SHP77 (cell line): ENCODE measurements at regions not wholly inside any gene's neighbourhood (a gene's known extent, or its start where the extent isn't known, plus 50 kb on each side); places are given as distances from the start of the nearest gene placed in this dataset.

ENCODE experiments used
- DNase-seq, 2 experiments: peaks; one replicate each; lab custom pipeline; 2025; lab: John Stamatoyannopoulos, UW

GRCh38 chr11:69393178-69393832, 88.2 kb upstream of the LINC01488 start:
- DNase-seq, result no peak

DNA sequence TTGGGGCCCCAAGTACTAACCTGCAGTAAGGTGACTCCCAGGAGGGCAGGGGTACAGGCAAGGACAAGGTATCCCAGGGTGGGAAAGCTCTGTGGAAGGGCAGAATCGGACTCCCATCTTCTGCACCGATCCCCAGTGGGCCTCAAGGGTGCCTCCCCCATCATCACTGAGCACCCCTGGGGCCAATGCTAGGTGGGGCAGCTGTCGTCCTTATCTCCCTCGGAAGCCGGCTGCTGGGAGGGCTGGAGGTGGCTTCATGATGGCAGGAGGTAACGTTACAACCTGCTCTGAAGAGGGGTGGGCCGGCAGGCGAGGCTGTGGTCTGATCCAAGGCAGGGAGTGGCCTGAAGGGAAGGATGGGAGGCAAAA, 87.6 kb upstream of the LINC01488 start:
- no peak for DNase-seq

DNA sequence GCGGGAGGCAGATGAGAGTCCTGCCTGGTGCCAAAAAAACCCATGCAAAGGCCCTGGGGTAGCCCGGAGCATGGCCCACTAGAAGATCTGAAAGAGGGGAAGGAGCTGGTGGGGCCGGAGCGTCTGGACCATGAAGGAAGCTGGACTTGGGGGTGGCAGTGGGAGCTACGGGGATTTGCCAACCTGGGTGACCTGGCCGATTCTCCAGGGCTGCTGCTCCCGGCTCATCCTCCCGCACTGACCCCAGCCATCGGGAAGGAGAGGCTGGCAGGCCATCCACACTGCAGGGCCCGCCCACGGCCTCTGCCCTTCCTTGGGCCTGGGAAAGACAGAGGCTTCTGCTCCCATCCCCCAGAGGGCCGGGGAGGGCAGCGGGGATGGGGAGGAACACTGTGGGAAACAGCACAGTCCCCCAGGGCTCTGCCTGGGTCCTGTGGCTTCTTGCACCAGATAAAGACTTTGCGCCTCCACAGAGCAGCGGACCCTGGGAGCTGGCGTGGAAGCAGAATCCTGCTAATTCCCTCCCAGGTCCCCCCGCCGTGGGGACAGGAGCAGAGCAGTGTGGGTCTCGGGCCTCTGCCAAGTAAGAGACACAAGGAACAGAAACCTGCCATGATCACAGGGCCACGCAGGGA, 87.1 kb upstream of the LINC01488 start:
- DNase-seq, result no peak

DNA sequence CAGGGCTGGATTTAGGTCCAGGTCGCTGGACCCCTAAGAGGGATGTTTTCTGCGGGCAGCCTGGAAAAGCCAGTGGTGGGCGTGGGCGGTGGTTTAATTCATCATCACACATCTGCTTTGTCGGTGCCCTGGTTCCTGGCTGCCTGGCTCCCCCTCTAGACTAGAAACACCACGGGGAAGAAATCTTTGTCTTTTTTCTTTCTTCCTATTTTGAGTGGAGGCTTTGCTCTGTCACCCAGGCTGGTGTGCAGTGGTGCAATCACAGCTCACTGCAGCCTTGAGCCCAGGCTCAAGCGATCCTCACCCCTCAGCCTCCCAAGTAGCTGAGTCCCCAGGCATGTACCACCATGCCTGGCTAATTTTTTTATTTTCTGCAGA, 86.6 kb upstream of the LINC01488 start:
- no peak for DNase-seq

- no peak for DNase-seq
Measured at GRCh38 chr11:69395287-69395686, 86.2 kb upstream of the LINC01488 start.

DNA sequence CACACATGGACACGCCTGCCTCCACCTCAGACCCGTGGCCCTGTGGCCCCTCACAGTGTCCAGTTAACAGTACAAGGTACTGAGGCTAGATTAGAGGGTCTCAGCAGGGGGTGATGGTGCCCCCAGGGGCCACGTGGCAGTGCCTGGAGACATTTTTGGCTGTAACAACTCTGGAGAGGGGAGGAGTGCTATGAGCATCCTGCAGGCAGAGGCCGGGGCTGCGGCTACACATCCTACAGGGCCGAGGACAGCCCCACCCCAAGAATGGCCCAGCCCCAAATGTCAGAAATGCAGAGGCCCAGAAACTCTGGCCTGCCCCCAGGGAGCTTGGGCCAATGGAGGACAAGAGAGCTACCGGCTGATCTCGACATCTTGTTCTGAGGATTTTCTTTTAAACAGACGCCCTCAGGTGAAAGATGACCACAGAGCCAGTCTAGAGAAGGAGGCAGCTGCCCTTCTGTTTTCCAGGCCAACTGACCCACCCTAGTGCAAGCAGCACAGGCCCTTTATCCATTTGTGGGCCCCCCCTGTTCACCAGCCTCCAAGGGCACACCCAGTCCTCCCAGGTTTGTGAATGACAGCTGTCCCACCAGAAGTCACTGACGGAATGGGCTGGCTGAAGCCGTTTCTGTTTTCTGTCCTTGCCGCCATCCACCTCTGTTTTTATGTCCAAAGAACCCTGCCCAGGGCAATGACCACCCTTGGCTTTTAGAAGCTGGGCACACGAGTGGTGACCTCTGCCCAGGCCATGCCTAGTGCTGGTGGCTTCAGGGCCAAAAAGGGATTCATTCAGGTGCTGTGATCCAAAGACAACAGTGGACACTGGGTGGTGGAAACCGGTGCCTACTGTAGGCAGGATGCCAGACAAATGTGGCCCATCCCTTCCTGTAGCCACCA, 85.2 kb upstream of the LINC01488 start:
- no peak for DNase-seq

- no peak for DNase-seq
Measured at GRCh38 chr11:69396948-69397307, 84.5 kb upstream of the LINC01488 start.

- DNase-seq, result no peak
Measured at GRCh38 chr11:69397732-69398131, 83.7 kb upstream of the LINC01488 start.

GRCh38 chr11:69398529-69399492, 82.7 kb upstream of the LINC01488 start:
- DNase-seq, result no peak

DNA sequence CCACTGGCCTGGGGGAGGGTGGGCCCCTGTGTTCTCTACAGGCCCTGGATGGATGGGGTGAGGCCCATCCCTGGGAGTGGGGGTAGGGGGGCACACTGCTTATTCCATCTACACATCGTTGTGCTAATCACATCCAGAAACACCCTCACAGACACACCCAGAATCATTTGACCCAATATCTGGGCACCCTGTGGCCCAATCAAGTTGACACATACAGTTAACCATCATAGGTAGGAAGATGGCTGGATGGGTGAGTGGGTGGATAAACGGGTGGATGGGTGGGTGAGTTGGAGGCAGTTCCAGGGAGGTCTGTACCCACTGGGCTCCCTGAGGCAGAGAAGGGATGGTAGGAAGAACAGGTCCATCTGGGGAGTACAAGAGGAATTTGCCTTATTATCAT, 81.3 kb upstream of the LINC01488 start:
- no peak for DNase-seq

- DNase-seq, result no peak
Measured at GRCh38 chr11:69400771-69401590, 80.5 kb upstream of the LINC01488 start.

DNA sequence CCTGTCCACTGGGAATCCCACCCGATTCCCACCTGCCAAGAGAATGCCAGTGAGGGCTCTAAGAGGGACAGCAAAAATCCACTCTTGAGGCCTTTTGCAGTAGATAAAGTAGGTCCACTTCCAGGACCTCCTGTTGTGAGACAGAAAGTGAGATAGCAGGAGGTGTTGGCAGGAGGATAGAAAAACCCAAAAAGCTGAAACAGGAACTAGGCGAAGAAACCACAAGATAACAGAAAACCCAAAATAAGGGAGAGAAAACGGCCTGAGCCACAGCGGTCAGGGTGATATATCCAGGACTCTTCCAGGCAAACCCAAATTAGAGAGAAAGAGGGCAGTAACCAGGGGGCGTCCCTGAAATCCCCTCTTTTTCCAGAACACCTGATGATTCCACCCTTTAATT, 79.7 kb upstream of the LINC01488 start:
- DNase-seq, result no peak

GRCh38 chr11:69402251-69402887, 79.1 kb upstream of the LINC01488 start:
- DNase-seq, result no peak

GRCh38 chr11:69403556-69404215, 77.8 kb upstream of the LINC01488 start:
- no peak for DNase-seq

DNA sequence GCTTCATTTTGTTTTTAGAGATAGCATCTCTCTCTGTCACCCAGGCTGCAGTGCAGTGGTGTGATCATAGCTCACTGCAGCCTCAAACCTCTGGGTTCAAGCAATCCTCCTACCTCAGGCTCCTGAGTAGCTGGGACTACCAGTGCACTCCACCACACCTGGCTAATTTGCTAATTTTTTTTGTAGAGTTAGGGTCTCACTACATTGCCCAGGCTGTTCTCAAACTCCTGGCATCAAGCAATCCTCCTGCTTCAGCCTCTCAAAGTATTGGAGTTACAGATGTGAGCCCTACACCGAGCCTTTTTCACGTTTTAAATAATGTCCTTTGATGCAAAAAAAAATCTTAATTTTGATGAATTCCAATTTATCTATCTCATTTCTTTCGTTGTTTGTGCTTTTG, 75.4 kb upstream of the LINC01488 start:
- DNase-seq, result no peak

DNA sequence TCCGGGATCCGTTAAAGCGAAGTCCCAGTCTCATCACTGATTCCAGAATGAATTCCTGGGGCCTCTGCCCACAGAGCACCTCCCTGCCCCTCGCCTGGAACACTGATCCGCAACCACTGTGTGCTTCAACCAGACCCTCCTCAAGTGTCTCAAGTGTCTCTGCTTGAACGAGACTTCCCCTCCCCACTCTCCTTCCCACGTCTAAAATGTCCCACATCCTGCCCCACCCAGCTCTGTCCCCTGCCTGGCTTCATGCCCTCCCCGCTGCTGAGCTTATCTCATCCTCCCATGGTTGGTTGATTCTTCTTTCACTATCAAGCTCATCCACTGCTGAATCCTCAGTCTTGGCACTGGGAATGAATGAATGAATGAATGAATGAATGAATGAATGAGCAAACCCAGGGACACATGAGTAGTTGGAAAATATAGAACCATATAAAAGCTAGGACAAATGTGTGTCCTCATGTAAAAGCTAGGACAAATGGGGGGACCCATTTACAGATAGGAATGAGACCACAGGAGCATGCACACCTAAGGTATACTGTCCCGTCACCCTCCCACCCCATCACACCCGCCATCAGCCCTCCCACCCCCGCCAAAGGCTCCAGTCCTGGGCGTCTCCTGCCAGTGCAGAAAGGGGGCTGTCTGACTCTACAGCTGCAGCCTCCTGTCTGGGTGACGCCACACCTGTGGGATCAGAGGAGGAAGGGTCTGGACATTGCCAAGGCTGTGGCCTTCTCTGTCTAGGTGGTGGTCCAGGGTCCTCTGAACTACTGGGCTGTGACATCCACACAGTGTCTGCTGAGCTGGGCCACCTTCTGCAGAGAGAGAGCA, 71.4 kb upstream of the LINC01488 start:
- no peak for DNase-seq

DNA sequence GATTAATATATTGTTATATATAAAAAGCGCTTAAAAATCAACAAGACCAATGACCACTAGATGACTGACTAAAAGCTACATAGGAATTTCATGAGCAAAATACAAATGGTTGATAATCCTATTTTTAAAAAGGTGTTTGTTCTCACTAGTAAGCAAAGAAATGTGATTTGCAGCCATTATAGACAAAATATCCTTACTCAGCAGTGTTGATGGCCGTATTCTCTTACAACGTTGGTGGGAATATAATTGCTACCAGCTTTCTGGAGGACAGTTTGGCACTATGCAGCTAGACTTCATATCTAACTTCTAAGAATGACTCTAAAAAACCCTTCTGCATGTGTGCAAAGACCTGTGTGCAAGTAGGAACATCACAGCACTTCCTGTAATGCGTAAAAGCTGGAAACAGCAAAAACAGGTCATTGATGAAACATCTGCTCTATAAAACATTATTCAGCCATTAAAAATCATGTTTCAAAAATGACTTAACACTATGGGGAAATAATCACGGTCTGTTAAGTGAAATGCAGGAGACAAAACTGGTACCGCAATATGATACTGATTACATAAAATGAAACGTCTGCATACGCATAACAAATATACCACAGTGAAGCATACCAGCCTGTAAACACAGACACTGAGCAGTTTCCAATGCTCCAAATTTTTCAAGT, 70.1 kb upstream of the LINC01488 start:
- no peak for DNase-seq

DNA sequence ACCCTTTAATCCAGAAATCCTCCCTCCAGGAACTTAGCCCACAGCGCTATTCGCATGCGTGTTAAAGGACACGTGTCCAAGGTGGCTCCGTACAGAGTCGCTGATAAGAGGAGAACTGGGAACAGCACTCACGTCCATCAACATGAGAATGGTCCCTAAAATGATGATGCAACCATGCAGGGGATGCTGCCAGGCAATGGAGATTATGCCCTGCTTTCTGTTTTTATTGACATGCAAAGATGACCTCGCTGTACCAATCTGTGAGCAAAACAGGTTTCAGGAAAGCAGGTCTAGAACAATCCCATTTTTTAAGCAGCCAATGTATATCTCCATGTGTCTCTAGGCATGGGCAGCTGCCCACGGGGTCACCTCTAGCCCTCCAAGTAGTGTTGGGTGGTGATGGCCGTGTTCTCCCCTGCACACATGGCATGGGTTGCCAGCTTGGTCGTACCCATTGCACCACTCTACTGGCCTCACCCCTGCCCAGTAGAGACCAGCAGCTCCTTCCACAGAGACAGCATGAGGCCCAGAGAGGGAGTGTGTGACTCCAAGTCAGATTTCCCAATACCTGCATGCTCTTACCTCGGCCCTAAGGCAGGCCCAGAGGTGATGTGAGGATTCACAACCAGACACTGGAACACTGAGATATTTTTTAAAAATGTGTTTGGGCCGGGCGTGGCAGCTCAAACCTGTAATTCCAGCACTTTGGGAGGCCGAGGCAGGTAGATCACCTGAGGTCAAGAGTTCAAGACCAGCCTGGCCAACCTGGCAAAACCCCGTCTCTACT, 68.3 kb upstream of the LINC01488 start:
- DNase-seq, result no peak
